Endothelial cell of umbilical vein (primary cell): ENCODE measurements at regions not wholly inside any gene's neighbourhood (a gene's known extent, or its start where the extent isn't known, plus 50 kb on each side); places are given as distances from the start of the nearest gene placed in this dataset.

Source experiments
- BruUV-seq: library from RNA; stranded (reverse); fragments of 400-500 nt; replicated peaks from 2 replicates; lab custom pipeline; 2021; lab: Mats Ljungman, UMichigan
- CTCF ChIA-PET: fragments of 300-600, 350-600 bp; sonication (Branson Sonifier 250); formaldehyde crosslinking; loops from one replicate; lab custom pipeline; 2021; ENCODE audit warnings: antibody characterized with exemption, inconsistent platforms; lab: Charles Lee
- POLR2A ChIA-PET: fragments of 300-600, 350-600 bp; sonication (Branson Sonifier 250); formaldehyde crosslinking; loops from one replicate; lab custom pipeline; 2021; ENCODE audit warnings: antibody characterized with exemption, inconsistent platforms; lab: Charles Lee
- DNase-seq: peaks from one replicate; pipeline ENCODE4 v3.0.0-alpha.2; 2011; ENCODE audit warnings: low read depth, low spot score
- FAIRE-seq: peaks from 2 replicates; lab custom pipeline; 2011; peaks lifted over from hg19 to GRCh38; lab: Jason Lieb, UNC
- H2AFZ ChIP-seq: 2 replicates; pipeline ENCODE4 v1.6.0; 2012; ENCODE audit warnings: low read depth, low read length, control low read depth, inconsistent platforms
- H3K27ac ChIP-seq: 2 replicates; pipeline ENCODE4 v1.5.1; 2011; ENCODE audit warnings: low read depth, mild to moderate bottlenecking, control low read depth, low read length, moderate library complexity; ENCODE audit not compliant: insufficient read depth
- H3K27me3 ChIP-seq, 2 experiments: 2 replicates each; pipeline versions ENCODE4 v1.6.0 to v1.6.1; 2011; ENCODE audit warnings: low read length in 2 of 2, mixed read lengths in 1 of 2; ENCODE audit not compliant: control insufficient read depth in 2 of 2, insufficient read depth in 2 of 2
- H3K36me3 ChIP-seq, 2 experiments: 2 replicates in 1 of 2; 3 replicates in 1 of 2; pipeline ENCODE4 v1.5.1; 2011; ENCODE audit warnings: low read length in 2 of 2, mild to moderate bottlenecking in 1 of 2, moderate library complexity in 1 of 2; ENCODE audit not compliant: control insufficient read depth in 2 of 2, insufficient read depth in 2 of 2; ENCODE audit errors: extremely low read depth in 1 of 2
- H3K4me1 ChIP-seq: 3 replicates; pipeline ENCODE4 v1.5.1; 2011; ENCODE audit warnings: mild to moderate bottlenecking, low read length; ENCODE audit not compliant: control insufficient read depth, insufficient read depth; ENCODE audit errors: extremely low read depth
- H3K4me2 ChIP-seq: 2 replicates; pipeline ENCODE4 v1.6.1; 2011; ENCODE audit warnings: low read length, control low read depth, mixed read lengths; ENCODE audit not compliant: insufficient read depth
- H3K4me3 ChIP-seq, 3 experiments: fragments of 200-600 bp in 1 of 3; sonication (generic), shearing (Covaris generic) in 1 of 3; replicated peaks in 1 of 3; 2 replicates each; pipeline ENCODE4 v1.5.1; 2011 to 2016; ENCODE audit warnings: control low read depth in 3 of 3, low read length in 3 of 3, mild to moderate bottlenecking in 2 of 3, inconsistent platforms in 1 of 3, low read depth in 1 of 3, moderate library complexity in 1 of 3; ENCODE audit not compliant: insufficient read depth in 1 of 3
- H3K79me2 ChIP-seq: 2 replicates; pipeline ENCODE4 v1.6.0; 2012; ENCODE audit warnings: low read length, inconsistent platforms; ENCODE audit not compliant: control insufficient read depth, insufficient read depth
- H3K9ac ChIP-seq: replicated peaks from 2 replicates; pipeline ENCODE3; 2011; ENCODE audit warnings: low read length, control low read depth; ENCODE audit not compliant: insufficient read depth; ENCODE audit errors: extremely low read depth
- H3K9me1 ChIP-seq: replicated peaks from 3 replicates; pipeline ENCODE4 v1.6.0; 2011; ENCODE audit warnings: mild to moderate bottlenecking, low read length; ENCODE audit not compliant: control insufficient read depth, insufficient read depth; ENCODE audit errors: extremely low read depth
- H3K9me3 ChIP-seq: replicated peaks from 2 replicates; pipeline ENCODE4 v1.5.1; 2012; ENCODE audit warnings: low read length, inconsistent platforms; ENCODE audit not compliant: control insufficient read depth, insufficient read depth
- H4K20me1 ChIP-seq: replicated peaks from 2 replicates; pipeline ENCODE3; 2011; ENCODE audit warnings: mild to moderate bottlenecking, low read length; ENCODE audit not compliant: control insufficient read depth, insufficient read depth; ENCODE audit errors: extremely low read depth
- EZH2 ChIP-seq: IDR thresholded peaks from 2 replicates; pipeline ENCODE4 v1.6.1; 2012; ENCODE audit warnings: borderline replicate concordance, low read depth, mild to moderate bottlenecking, moderate library complexity, low read length, inconsistent platforms; ENCODE audit not compliant: severe bottlenecking
- FOS ChIP-seq: IDR thresholded peaks from 2 replicates; pipeline ENCODE4 v1.6.1; 2011; ENCODE audit warnings: mild to moderate bottlenecking, low read length, moderate library complexity, borderline replicate concordance; ENCODE audit not compliant: insufficient read depth
- GATA2 ChIP-seq: IDR thresholded peaks from 2 replicates; pipeline ENCODE4 v1.7.0; 2011; ENCODE audit warnings: low read depth, mild to moderate bottlenecking, moderate library complexity, mixed read lengths, low read length; ENCODE audit not compliant: insufficient read length, insufficient read depth
- JUN ChIP-seq: IDR thresholded peaks from 2 replicates; pipeline ENCODE4 v1.6.1; 2011; ENCODE audit warnings: borderline replicate concordance, low read depth; ENCODE audit not compliant: insufficient read length, insufficient read depth
- MYC ChIP-seq: IDR thresholded peaks from one replicate; pipeline ENCODE4 v1.6.1; 2011; ENCODE audit warnings: mild to moderate bottlenecking, low read depth, low read length
- POLR2A ChIP-seq: IDR thresholded peaks from 2 replicates; pipeline ENCODE4 v1.6.1; 2012; ENCODE audit warnings: low read depth, mild to moderate bottlenecking, control low read depth, low read length
- POLR2AphosphoS5 ChIP-seq: IDR thresholded peaks from 2 replicates; pipeline ENCODE4 v1.6.1; 2012; ENCODE audit warnings: low read depth, mild to moderate bottlenecking, control low read depth, low read length, moderate library complexity; ENCODE audit not compliant: insufficient read depth
- dilution Hi-C: fragments of 300-500 bp; cut with MboI; formaldehyde crosslinking; loops from one replicate; pipeline ENCODE4 v1.15.0; 2019; ENCODE audit warnings: low sequenced_read_pairs; ENCODE audit not compliant: extremely low pct_ligation_motif_present
- intact Hi-C: fragments of 100-400 bp; cut with micrococcal nuclease; formaldehyde crosslinking; loops from one replicate; pipeline ENCODE4 v1.10.0; 2022
- TF ChIP-seq, protein P1 (sequence below), 2 donors: IDR thresholded peaks; 1 replicate in 1 of 2; 2 replicates in 1 of 2; pipeline ENCODE4 v1.5.1; 2011; ENCODE audit warnings: low read length in 2 of 2, mild to moderate bottlenecking in 2 of 2, moderate library complexity in 2 of 2, control low read depth in 1 of 2, inconsistent platforms in 1 of 2, low read depth in 1 of 2; ENCODE audit not compliant: insufficient read depth in 1 of 2; ENCODE audit errors: extremely low read depth in 1 of 2
- TF ChIP-seq, protein P2 (sequence below): IDR thresholded peaks from 2 replicates; pipeline ENCODE4 v1.6.1; 2011; ENCODE audit not compliant: insufficient read depth, insufficient read length

DNA sequence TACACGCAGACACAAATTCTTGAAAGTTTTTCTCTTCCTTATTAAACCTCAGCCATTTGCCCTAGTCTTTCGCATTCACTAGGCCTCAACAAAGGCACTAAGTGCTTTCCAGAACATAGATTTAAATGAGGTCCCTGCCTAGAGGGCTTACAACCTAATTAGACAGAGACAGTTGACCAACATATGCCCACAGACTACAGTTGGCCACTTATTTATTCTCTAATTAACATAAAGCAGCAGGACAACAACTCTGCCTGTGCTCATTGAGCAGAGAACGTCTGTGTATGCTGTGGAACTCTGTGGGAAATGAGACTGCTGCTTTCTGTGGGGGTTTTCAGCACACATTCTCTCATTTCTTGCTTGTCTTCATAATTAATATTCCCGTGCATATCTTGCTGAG, 303.0 kb upstream of the TACR3 start:
- ChIA-PET CTCF (no interaction called here), POLR2A (no interaction called here)
- Histone ChIP-seq H3K36me3 (no peaks in the 10 kb centered on the region), H3K4me2 (no peak overlapping the region), H3K27ac (no peak overlapping the region), H3K9me1 (no peaks in the 10 kb centered on the region), H3K4me3 (no peak overlapping the region), H3K9ac (no peak overlapping the region), H3K4me1 (no peaks in the 10 kb centered on the region), H4K20me1 (no peaks in the 10 kb centered on the region), H2AFZ (no peak overlapping the region), H3K27me3 (no peaks in the 10 kb centered on the region), H3K9me3 (no peaks in the 10 kb centered on the region), H3K79me2 (no peaks in the 10 kb centered on the region)
- DNase-seq (no peak), FAIRE-seq (no peak)
- dilution Hi-C loops: no loop called here
- TF ChIP-seq GATA2: no peak
- TF ChIP-seq, protein P1, sequence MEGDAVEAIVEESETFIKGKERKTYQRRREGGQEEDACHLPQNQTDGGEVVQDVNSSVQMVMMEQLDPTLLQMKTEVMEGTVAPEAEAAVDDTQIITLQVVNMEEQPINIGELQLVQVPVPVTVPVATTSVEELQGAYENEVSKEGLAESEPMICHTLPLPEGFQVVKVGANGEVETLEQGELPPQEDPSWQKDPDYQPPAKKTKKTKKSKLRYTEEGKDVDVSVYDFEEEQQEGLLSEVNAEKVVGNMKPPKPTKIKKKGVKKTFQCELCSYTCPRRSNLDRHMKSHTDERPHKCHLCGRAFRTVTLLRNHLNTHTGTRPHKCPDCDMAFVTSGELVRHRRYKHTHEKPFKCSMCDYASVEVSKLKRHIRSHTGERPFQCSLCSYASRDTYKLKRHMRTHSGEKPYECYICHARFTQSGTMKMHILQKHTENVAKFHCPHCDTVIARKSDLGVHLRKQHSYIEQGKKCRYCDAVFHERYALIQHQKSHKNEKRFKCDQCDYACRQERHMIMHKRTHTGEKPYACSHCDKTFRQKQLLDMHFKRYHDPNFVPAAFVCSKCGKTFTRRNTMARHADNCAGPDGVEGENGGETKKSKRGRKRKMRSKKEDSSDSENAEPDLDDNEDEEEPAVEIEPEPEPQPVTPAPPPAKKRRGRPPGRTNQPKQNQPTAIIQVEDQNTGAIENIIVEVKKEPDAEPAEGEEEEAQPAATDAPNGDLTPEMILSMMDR (IDR thresholded peaks at IDR 0.05; ENCODE audit: extremely low read depth in 1 of 2, insufficient read depth in 1 of 2, low read depth in 1 of 2, low read length in 2 of 2): no peak
- no peak for TF ChIP-seq FOS
- TF ChIP-seq POLR2A: no peak
- TF ChIP-seq, protein P2, sequence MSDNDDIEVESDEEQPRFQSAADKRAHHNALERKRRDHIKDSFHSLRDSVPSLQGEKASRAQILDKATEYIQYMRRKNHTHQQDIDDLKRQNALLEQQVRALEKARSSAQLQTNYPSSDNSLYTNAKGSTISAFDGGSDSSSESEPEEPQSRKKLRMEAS: no peak
- no peak for TF ChIP-seq JUN
- TF ChIP-seq POLR2AphosphoS5: no peak
- TF ChIP-seq MYC: no peak
- TF ChIP-seq EZH2: no peak
- intact Hi-C loops: no loop called here
- no TSS peak for BruUV-seq
